ENCODE measurements at regions not wholly inside any gene's neighbourhood (a gene's known extent, or its start where the extent isn't known, plus 50 kb on each side); places are given as distances from the start of the nearest gene placed in this dataset.

- TF ChIP-seq GATA3 (IDR thresholded peaks at IDR 0.05; ENCODE audit: low read depth, low read length) (no peak), GATA2 (IDR thresholded peaks at IDR 0.05; ENCODE audit: low read depth, low read length) (no peak)
Observed at GRCh38 chrX:69080855-69081465, 84.3 kb downstream of the PJA1 start.

Measured in SH-SY5Y (cell line).